H9 (cell line): ENCODE measurements at regions not wholly inside any gene's neighbourhood (a gene's known extent, or its start where the extent isn't known, plus 50 kb on each side); places are given as distances from the start of the nearest gene placed in this dataset.

Experiments used
- DNase-seq: peaks from one replicate; pipeline ENCODE4 v3.0.0-alpha.2; 2017
- H2AFZ ChIP-seq: one replicate; pipeline ENCODE4 v1.6.1; 2013; ENCODE audit warnings: mild to moderate bottlenecking, low read length, control low read depth, moderate library complexity
- H2AK5ac ChIP-seq: 2 replicates; pipeline ENCODE4 v1.6.1; 2013; ENCODE audit warnings: low read length, control low read depth, mixed read lengths; ENCODE audit not compliant: insufficient read length
- H2BK120ac ChIP-seq: one replicate; pipeline ENCODE4 v1.6.1; 2013; ENCODE audit warnings: low read depth, mild to moderate bottlenecking, low read length, control low read depth, inconsistent platforms; ENCODE audit not compliant: poor library complexity, severe bottlenecking
- H2BK12ac ChIP-seq: 2 replicates; pipeline ENCODE4 v1.6.1; 2013; ENCODE audit warnings: low read length, control low read depth, mixed read lengths, low read depth; ENCODE audit not compliant: insufficient read length
- H2BK15ac ChIP-seq: 2 replicates; pipeline ENCODE4 v1.6.1; 2013; ENCODE audit warnings: low read depth, low read length, control low read depth
- H2BK20ac ChIP-seq: one replicate; pipeline ENCODE4 v1.6.1; 2013; ENCODE audit warnings: low read depth, mild to moderate bottlenecking, low read length, control low read depth, inconsistent platforms; ENCODE audit not compliant: poor library complexity, severe bottlenecking
- H2BK5ac ChIP-seq: 2 replicates; pipeline ENCODE4 v1.6.1; 2013; ENCODE audit warnings: low read length, control low read depth, mixed read lengths; ENCODE audit not compliant: insufficient read length
- H3K14ac ChIP-seq: 2 replicates; pipeline ENCODE4 v1.6.1; 2013; ENCODE audit warnings: low read length, control low read depth; ENCODE audit not compliant: insufficient read depth
- H3K18ac ChIP-seq: 2 replicates; pipeline ENCODE4 v1.6.1; 2013; ENCODE audit warnings: low read depth, mild to moderate bottlenecking, mixed read lengths, low read length, control low read depth; ENCODE audit not compliant: insufficient read length
- H3K23ac ChIP-seq: 2 replicates; pipeline ENCODE4 v1.6.1; 2013; ENCODE audit warnings: low read length, control low read depth, mixed read lengths, low read depth; ENCODE audit not compliant: insufficient read length
- H3K23me2 ChIP-seq: 2 replicates; pipeline ENCODE4 v1.6.1; 2013; ENCODE audit warnings: low read depth, mild to moderate bottlenecking, mixed read lengths, low read length, control low read depth; ENCODE audit not compliant: insufficient read length, poor library complexity, severe bottlenecking
- H3K27ac ChIP-seq: 2 replicates; pipeline ENCODE4 v1.5.1; 2013; ENCODE audit warnings: low read length, control low read depth, mixed read lengths, low read depth; ENCODE audit not compliant: insufficient read length
- H3K27me3 ChIP-seq: 2 replicates; pipeline ENCODE4 v1.6.1; 2013; ENCODE audit warnings: low read length, control low read depth, inconsistent platforms; ENCODE audit not compliant: insufficient read depth
- H3K4ac ChIP-seq: 2 replicates; pipeline ENCODE4 v1.6.1; 2013; ENCODE audit warnings: low read depth, mild to moderate bottlenecking, control low read depth, inconsistent platforms, low read length, moderate library complexity
- H3K4me1 ChIP-seq: 2 replicates; pipeline ENCODE4 v1.6.1; 2013; ENCODE audit warnings: low read length, control low read depth, inconsistent platforms; ENCODE audit not compliant: insufficient read depth
- H3K4me2 ChIP-seq: 2 replicates; pipeline ENCODE4 v1.6.1; 2013; ENCODE audit warnings: low read length, control low read depth, mixed read lengths; ENCODE audit not compliant: insufficient read length, insufficient read depth
- H3K56ac ChIP-seq: 2 replicates; pipeline ENCODE4 v1.6.1; 2013; ENCODE audit warnings: low read depth, mild to moderate bottlenecking, mixed read lengths, low read length, control low read depth; ENCODE audit not compliant: insufficient read length
- H3K79me1 ChIP-seq: 2 replicates; pipeline ENCODE4 v1.6.1; 2013; ENCODE audit warnings: low read depth, mild to moderate bottlenecking, moderate library complexity, low read length, control low read depth, inconsistent platforms; ENCODE audit not compliant: insufficient read depth, poor library complexity, severe bottlenecking
- H3K79me2 ChIP-seq: 2 replicates; pipeline ENCODE4 v1.6.1; 2013; ENCODE audit warnings: low read length, control low read depth, inconsistent platforms; ENCODE audit not compliant: insufficient read depth
- H3K9ac ChIP-seq: 2 replicates; pipeline ENCODE4 v1.6.1; 2013; ENCODE audit warnings: low read length, control low read depth, mixed read lengths; ENCODE audit not compliant: insufficient read length; ENCODE audit errors: extremely low read depth
- H3K9me3 ChIP-seq: one replicate; pipeline ENCODE4 v1.6.1; 2013; ENCODE audit warnings: low read depth, low read length, inconsistent platforms; ENCODE audit not compliant: control insufficient read depth
- H3T11ph ChIP-seq: one replicate; pipeline ENCODE4 v1.6.1; 2013; ENCODE audit warnings: mild to moderate bottlenecking, low read length, control low read depth, inconsistent platforms
- H4K20me1 ChIP-seq: one replicate; pipeline ENCODE4 v1.6.1; 2013; ENCODE audit not compliant: control insufficient read depth, insufficient read length, insufficient read depth
- H4K5ac ChIP-seq: 2 replicates; pipeline ENCODE4 v1.6.1; 2013; ENCODE audit warnings: low read depth, mild to moderate bottlenecking, mixed read lengths, low read length, control low read depth; ENCODE audit not compliant: insufficient read length
- H4K8ac ChIP-seq: replicated peaks from 2 replicates; pipeline ENCODE4 v1.6.1; 2013; ENCODE audit warnings: low read length, control low read depth, mixed read lengths, low read depth; ENCODE audit not compliant: insufficient read length
- H4K91ac ChIP-seq: 2 replicates; pipeline ENCODE4 v1.6.1; 2013; ENCODE audit warnings: low read depth, mild to moderate bottlenecking, moderate library complexity, mixed read lengths, low read length, control low read depth; ENCODE audit not compliant: insufficient read length
- H3K27ac Mint-ChIP-seq, 3 experiments: 2 replicates in 2 of 3; 3 replicates in 1 of 3; pipeline ENCODE4 v1.8.0; 2020 to 2021; ENCODE audit warnings: mixed read lengths in 3 of 3, mild to moderate bottlenecking in 1 of 3, moderate library complexity in 1 of 3
- H3K27me3 Mint-ChIP-seq: 2 replicates; pipeline ENCODE4 v1.8.0; 2021; ENCODE audit warnings: low read depth, mild to moderate bottlenecking, moderate library complexity, mixed read lengths
- H3K36me3 Mint-ChIP-seq, 3 experiments: 2 replicates in 2 of 3; 3 replicates in 1 of 3; pipeline ENCODE4 v1.8.0; 2020 to 2021; ENCODE audit warnings: low read depth in 3 of 3, mixed read lengths in 3 of 3; ENCODE audit not compliant: insufficient read depth in 1 of 3
- H3K4me1 Mint-ChIP-seq, 2 experiments: 2 replicates each; pipeline ENCODE4 v1.8.0; 2020; ENCODE audit warnings: mixed read lengths in 2 of 2
- H3K4me3 Mint-ChIP-seq, 2 experiments: 2 replicates in 1 of 2; 3 replicates in 1 of 2; pipeline ENCODE4 v1.8.0; 2020 to 2021; ENCODE audit warnings: mild to moderate bottlenecking in 2 of 2, mixed read lengths in 2 of 2, moderate library complexity in 1 of 2
- H3K9me3 Mint-ChIP-seq, 2 experiments: 2 replicates in 1 of 2; 3 replicates in 1 of 2; pipeline ENCODE4 v1.8.0; 2020; ENCODE audit warnings: mild to moderate bottlenecking in 2 of 2, mixed read lengths in 2 of 2, moderate library complexity in 1 of 2
- CTCF ChIP-seq: fragments of 200-600 bp; sonication (generic); conservative IDR thresholded peaks from 3 replicates; pipeline ENCODE4 v1.8.0; 2021; ENCODE audit warnings: antibody characterized with exemption, mild to moderate bottlenecking
- WGBS: extraction: QIAGEN DNeasy Blood & Tissue Kit; methylation state at CpG from one replicate; pipeline ENCODE4 v1.1.7; 2013; ENCODE audit warnings: missing lambda C conversion rate, low lambda C conversion rate, mixed read lengths; ENCODE audit not compliant: insufficient read length; ENCODE audit errors: extremely low coverage; 5-methylcytosine and 5-hydroxymethylcytosine counted together

GRCh38 chr1:98516306-98516705 lies 145.2 kb upstream of the SNX7 start:
- H3K4me2 ChIP-seq: no peak overlapping the region
- H2BK120ac ChIP-seq: no peak overlapping the region
- H3K4me1 ChIP-seq: no peaks in the 10 kb centered on the region
- no peak overlapping the region for H3T11ph ChIP-seq
- H3K4me3 Mint-ChIP-seq: no peak overlapping the region
- no peak overlapping the region for H3K9ac ChIP-seq
- H4K5ac ChIP-seq: no peak overlapping the region
- H2AK5ac ChIP-seq: no peak overlapping the region
- no peak overlapping the region for H3K4ac ChIP-seq
- no peak overlapping the region for H3K56ac ChIP-seq
- H2BK5ac ChIP-seq: no peak overlapping the region
- H2BK20ac ChIP-seq: no peak overlapping the region
- H3K79me2 ChIP-seq: no peaks in the 10 kb centered on the region
- no CpG with 5 or more reads among the region's 2 CpGs for WGBS
- H3K27me3 Mint-ChIP-seq: no peaks in the 10 kb centered on the region
- H3K27ac Mint-ChIP-seq: peak overlapping the region in 1 of 3 experiments; percentile 82; a peak in 1 of 7 replicates
- H3K9me3 ChIP-seq: no peaks in the 10 kb centered on the region
- H2BK12ac ChIP-seq: no peak overlapping the region
- H3K9me3 Mint-ChIP-seq: peaks cover 13 to 15% of the 10 kb centered on the region in 2 experiments
- H4K91ac ChIP-seq: no peak overlapping the region
- no peak overlapping the region for H2AFZ ChIP-seq
- H3K79me1 ChIP-seq: no peaks in the 10 kb centered on the region
- no peak overlapping the region for H3K18ac ChIP-seq
- H4K8ac ChIP-seq: no peak overlapping the region
- H3K27me3 ChIP-seq: no peaks in the 10 kb centered on the region
- H2BK15ac ChIP-seq: no peak overlapping the region
- no peaks in the 10 kb centered on the region for H4K20me1 ChIP-seq
- no peak overlapping the region for H3K14ac ChIP-seq
- H3K4me1 Mint-ChIP-seq: peaks cover 5 to 9% of the 10 kb centered on the region in 2 experiments; a peak in 3 of 4 replicates
- DNase-seq: no peak
- peaks cover 10 to 13% (median 12%) of the 10 kb centered on the region in 3 experiments for H3K36me3 Mint-ChIP-seq
- no peak overlapping the region for H3K27ac ChIP-seq
- no peak for TF ChIP-seq CTCF
- no peaks in the 10 kb centered on the region for H3K23me2 ChIP-seq
- H3K23ac ChIP-seq: no peak overlapping the region
